ENCODE measurements at regions not wholly inside any gene's neighbourhood (a gene's known extent, or its start where the extent isn't known, plus 50 kb on each side); places are given as distances from the start of the nearest gene placed in this dataset.
"Not testable (repeated sequence)": the region's sequence is repeated elsewhere in the genome, so short reads cannot be mapped to it uniquely, and the experiment has no call there.

DNA sequence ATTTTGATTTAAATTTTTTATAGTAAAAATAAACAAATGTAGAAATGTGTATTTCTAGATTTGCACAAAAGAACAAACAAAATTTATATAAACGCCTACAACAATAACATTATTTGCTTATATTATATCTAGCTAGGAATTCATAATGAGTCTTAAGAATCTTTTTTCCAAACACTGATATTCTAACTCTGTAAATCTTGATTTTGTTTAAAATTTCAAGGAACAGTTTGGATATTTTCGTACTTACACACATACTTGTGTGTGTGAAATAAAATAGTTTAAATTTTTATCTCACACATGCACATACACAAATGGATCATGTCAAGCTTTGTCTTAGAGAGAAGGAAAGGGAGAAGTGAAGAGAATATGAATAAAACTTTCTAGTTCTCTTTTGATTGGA is 868.1 kb downstream of the LTN1 start:
- no peak overlapping the region for H3K27ac ChIP-seq
- no peaks in the 10 kb centered on the region for H3K36me3 ChIP-seq
- peaks cover 0 to 2% of the 10 kb centered on the region in 2 donors for H3K9me3 ChIP-seq
- TF ChIP-seq, protein P1, sequence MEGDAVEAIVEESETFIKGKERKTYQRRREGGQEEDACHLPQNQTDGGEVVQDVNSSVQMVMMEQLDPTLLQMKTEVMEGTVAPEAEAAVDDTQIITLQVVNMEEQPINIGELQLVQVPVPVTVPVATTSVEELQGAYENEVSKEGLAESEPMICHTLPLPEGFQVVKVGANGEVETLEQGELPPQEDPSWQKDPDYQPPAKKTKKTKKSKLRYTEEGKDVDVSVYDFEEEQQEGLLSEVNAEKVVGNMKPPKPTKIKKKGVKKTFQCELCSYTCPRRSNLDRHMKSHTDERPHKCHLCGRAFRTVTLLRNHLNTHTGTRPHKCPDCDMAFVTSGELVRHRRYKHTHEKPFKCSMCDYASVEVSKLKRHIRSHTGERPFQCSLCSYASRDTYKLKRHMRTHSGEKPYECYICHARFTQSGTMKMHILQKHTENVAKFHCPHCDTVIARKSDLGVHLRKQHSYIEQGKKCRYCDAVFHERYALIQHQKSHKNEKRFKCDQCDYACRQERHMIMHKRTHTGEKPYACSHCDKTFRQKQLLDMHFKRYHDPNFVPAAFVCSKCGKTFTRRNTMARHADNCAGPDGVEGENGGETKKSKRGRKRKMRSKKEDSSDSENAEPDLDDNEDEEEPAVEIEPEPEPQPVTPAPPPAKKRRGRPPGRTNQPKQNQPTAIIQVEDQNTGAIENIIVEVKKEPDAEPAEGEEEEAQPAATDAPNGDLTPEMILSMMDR (IDR thresholded peaks at IDR 0.05), result no peak
- intact Hi-C loops (cut with DNase I), result no loop called here
- no peaks in the 10 kb centered on the region for H3K27me3 ChIP-seq
- no peak for ATAC-seq
- DNase-seq, result no peak
- H3K4me3 ChIP-seq, result no peak overlapping the region
- H3K4me1 ChIP-seq, result peaks cover 0 to 5% of the 10 kb centered on the region in 2 donors

DNA sequence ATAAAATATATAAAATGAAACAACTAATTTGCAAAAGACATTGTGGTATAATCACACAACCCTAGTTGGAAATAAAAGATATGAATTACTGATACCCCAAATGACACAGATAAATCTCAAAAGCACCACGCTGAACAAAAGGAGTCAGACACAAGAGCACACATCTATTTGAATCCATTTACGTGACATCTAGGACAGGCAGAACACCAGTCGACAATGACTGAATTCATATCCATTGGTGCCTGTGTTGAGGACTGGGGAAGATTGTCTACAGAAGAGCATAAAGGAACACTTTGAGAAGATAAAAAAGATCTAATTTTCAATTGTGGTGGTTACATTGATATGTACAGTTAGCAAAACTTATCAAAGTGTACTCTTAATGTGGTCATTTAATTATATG is 874.1 kb downstream of the LTN1 start:
- Histone ChIP-seq H3K27ac (no peak overlapping the region), H3K4me3 (no peak overlapping the region), H3K9me3 (peaks cover 0 to 3% of the 10 kb centered on the region in 2 donors), H3K4me1 (no peaks in the 10 kb centered on the region), H3K27me3 (no peaks in the 10 kb centered on the region), H3K36me3 (no peaks in the 10 kb centered on the region)
- intact Hi-C loops (cut with DNase I), result no loop called here
- TF ChIP-seq, protein P1 (IDR thresholded peaks at IDR 0.05), result no peak
- ATAC-seq (no peak), DNase-seq (no peak)

DNA sequence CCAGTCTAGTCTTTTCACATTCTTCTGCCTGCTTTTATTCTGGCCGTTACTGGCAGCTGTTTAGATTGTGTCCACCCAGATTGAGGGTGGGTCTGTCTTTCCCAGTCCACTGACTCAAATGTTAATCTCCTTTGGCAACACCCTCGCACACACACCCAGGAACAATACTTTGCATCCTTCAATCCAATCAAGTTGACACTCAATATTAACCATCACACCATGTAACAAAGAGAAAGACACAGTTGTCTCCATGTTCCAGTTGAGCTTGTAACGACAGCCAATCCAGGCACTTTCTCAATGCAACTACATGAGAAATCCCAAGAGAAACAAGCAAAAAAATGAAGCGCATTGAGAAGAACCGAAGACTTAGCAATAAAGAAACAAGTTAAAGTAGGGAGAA is 877.7 kb downstream of the LTN1 start:
- H3K4me1 ChIP-seq; H3K36me3 ChIP-seq; H3K27me3 ChIP-seq; H3K4me3 ChIP-seq; ATAC-seq; intact Hi-C loops (cut with DNase I); DNase-seq; H3K9me3 ChIP-seq; H3K27ac ChIP-seq: not testable (repeated sequence)

DNA sequence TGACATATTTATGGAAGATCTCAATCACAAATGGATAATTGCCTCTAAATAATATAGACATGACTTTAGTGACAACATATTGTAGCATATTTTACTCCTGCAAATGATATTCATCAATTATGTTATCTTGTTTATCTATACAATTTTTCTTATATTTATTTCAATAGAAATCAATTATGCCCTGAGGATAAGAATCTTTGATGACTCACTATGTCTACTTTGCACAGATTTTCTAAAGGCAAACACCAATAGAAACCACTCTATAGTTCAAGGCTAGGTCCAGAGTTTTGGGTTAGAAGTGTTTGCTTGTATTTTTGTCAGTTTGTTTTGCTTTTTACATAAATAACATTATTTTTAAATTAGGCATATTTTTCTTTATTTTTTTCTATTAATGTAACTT is 879.0 kb downstream of the LTN1 start:
- Histone ChIP-seq H3K27ac (no peak overlapping the region), H3K4me1 (no peaks in the 10 kb centered on the region), H3K4me3 (no peak overlapping the region), H3K27me3 (no peaks in the 10 kb centered on the region), H3K36me3 (no peaks in the 10 kb centered on the region), H3K9me3 (peaks cover 0 to 4% of the 10 kb centered on the region in 2 donors)
- ATAC-seq (no peak), DNase-seq (no peak)
- intact Hi-C loops (cut with DNase I), result no loop called here
- TF ChIP-seq, protein P1 (IDR thresholded peaks at IDR 0.05), result no peak

DNA sequence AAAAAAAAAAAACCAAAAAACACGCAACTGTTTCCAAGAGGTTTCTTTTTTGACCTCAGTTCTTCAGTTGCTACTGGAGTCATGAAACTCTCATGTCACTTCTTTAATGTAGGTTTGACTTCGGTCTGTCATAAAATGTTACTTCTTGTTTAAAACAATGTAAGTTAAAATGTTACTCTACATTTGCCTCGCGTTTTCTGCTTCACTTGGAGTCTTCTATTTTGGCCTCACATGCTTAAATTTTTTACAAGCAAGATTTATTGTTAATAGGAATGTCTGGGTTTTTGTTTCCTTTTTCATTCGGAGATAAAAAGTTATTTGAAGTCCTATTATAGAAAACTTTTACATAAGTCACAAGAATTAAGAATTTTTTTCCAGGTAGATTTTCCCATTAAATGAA is 880.2 kb downstream of the LTN1 start:
- peaks cover 0 to 4% of the 10 kb centered on the region in 2 donors for H3K9me3 ChIP-seq
- H3K4me3 ChIP-seq, result no peak overlapping the region
- DNase-seq, result no peak
- H3K36me3 ChIP-seq, result no peaks in the 10 kb centered on the region
- ATAC-seq, result no peak
- H3K27ac ChIP-seq, result no peak overlapping the region
- H3K4me1 ChIP-seq, result no peaks in the 10 kb centered on the region
- H3K27me3 ChIP-seq, result no peaks in the 10 kb centered on the region
- intact Hi-C loops (cut with DNase I), result no loop called here
- TF ChIP-seq, protein P1 (IDR thresholded peaks at IDR 0.05), result no peak

DNA sequence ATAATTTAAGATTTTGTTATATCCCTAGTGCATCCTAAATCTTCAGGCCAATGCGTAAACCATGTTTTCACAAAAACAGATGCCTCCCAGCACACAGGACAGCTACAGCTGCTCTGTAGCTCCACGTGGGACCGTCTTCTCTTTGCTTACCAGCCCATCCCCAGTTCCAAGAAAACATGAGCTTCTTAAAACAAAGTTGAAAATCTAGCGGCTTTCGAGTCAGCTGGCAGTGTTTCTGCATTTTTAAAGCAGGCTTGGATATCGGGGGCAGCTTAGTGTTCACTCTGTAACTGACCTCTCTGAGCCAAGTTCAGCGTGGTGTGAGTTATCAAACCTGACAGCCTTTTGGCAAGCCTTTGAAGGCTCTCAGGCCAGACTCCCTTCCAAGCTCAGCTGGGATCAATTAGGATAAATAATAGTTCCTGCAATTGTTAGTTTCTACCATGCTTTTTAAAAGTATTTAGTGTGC is 881.5 kb downstream of the LTN1 start:
- H3K27ac ChIP-seq, result no peak overlapping the region
- TF ChIP-seq, protein P1 (IDR thresholded peaks at IDR 0.05), result no peak
- intact Hi-C loops (cut with DNase I), result no loop called here

More for the DNA sequence above, 881.5 kb downstream of the LTN1 start:
- Histone ChIP-seq H3K27me3 (no peaks in the 10 kb centered on the region), H3K4me1 (no peaks in the 10 kb centered on the region), H3K9me3 (peaks cover 0 to 4% of the 10 kb centered on the region in 2 donors), H3K36me3 (no peaks in the 10 kb centered on the region), H3K4me3 (no peak overlapping the region)
- DNase-seq, result peak in 3 of 4 donors; percentile 40 to 94 (median 93)
- peak; percentile 81 for ATAC-seq

Measured in left lung (tissue), 4 donors.